WTC11 (cell line): ENCODE measurements at regions not wholly inside any gene's neighbourhood (a gene's known extent, or its start where the extent isn't known, plus 50 kb on each side); places are given as distances from the start of the nearest gene placed in this dataset.

ENCODE experiments used
- ESRRA ChIP-seq: sonication (generic); formaldehyde crosslinking; IDR thresholded peaks from 2 replicates; pipeline ENCODE4 v1.8.1; 2022; ENCODE audit warnings: mild to moderate bottlenecking, missing genetic modification reagents, borderline replicate concordance
- GABPB1 ChIP-seq: sonication (generic); formaldehyde crosslinking; IDR thresholded peaks from 2 replicates; pipeline ENCODE4 v1.8.1; 2023; ENCODE audit warnings: mild to moderate bottlenecking, missing genetic modification reagents
- NR2C2 ChIP-seq: sonication (generic); formaldehyde crosslinking; IDR thresholded peaks from 2 replicates; pipeline ENCODE4 v1.8.0; 2022; ENCODE audit warnings: mild to moderate bottlenecking, missing genetic modification reagents
- PRRX2 ChIP-seq: fragments of 250-450 bp; sonication (Bioruptor Pico); IDR thresholded peaks from 2 replicates; pipeline ENCODE4 v1.8.0; 2021; ENCODE audit warnings: mild to moderate bottlenecking
- SP1 ChIP-seq: sonication (generic); formaldehyde crosslinking; conservative IDR thresholded peaks from 2 replicates; pipeline ENCODE4 v1.8.1; 2022; ENCODE audit warnings: missing genetic modification reagents
- TEAD4 ChIP-seq: sonication (generic); formaldehyde crosslinking; IDR thresholded peaks from 2 replicates; pipeline ENCODE4 v1.8.0; 2022; ENCODE audit warnings: mild to moderate bottlenecking, missing genetic modification reagents
- ZNF423 ChIP-seq: fragments of 250-450 bp; sonication (Bioruptor Pico); IDR thresholded peaks from 2 replicates; pipeline ENCODE4 v2.1.2; 2022; ENCODE audit warnings: mild to moderate bottlenecking, moderate library complexity
- TF ChIP-seq, protein P1 (sequence below): fragments of 250-450 bp; sonication (Bioruptor Pico); IDR thresholded peaks from 2 replicates; pipeline ENCODE4 v1.9.0; 2021; ENCODE audit warnings: mild to moderate bottlenecking, borderline replicate concordance
- TF ChIP-seq, protein P2 (sequence below): fragments of 200-600 bp; IDR thresholded peaks from 2 replicates; pipeline ENCODE4 v1.8.0; 2022; ENCODE audit warnings: antibody characterized with exemption
- TF ChIP-seq, protein P3 (sequence below): sonication (generic); formaldehyde crosslinking; IDR thresholded peaks from 2 replicates; pipeline ENCODE4 v1.8.1; 2023; ENCODE audit warnings: mild to moderate bottlenecking, missing genetic modification reagents, borderline replicate concordance
- TF ChIP-seq, protein P4 (sequence below): sonication (generic); formaldehyde crosslinking; conservative IDR thresholded peaks from 2 replicates; pipeline ENCODE4 v1.8.1; 2022; ENCODE audit warnings: mild to moderate bottlenecking, missing genetic modification reagents
- TF ChIP-seq, protein P5 (sequence below): sonication (generic); formaldehyde crosslinking; IDR thresholded peaks from 2 replicates; pipeline ENCODE4 v1.8.1; 2022; ENCODE audit warnings: low read depth, mild to moderate bottlenecking, moderate library complexity, missing genetic modification reagents, borderline replicate concordance
- TF ChIP-seq, protein P6 (sequence below): fragments of 250-450 bp; sonication (Bioruptor Pico); conservative IDR thresholded peaks from 2 replicates; pipeline ENCODE4 v1.9.0; 2021; ENCODE audit warnings: mild to moderate bottlenecking
- TF ChIP-seq, protein P7 (sequence below): sonication (generic); formaldehyde crosslinking; IDR thresholded peaks from 2 replicates; pipeline ENCODE4 v1.8.1; 2023; ENCODE audit warnings: mild to moderate bottlenecking, missing genetic modification reagents

DNA sequence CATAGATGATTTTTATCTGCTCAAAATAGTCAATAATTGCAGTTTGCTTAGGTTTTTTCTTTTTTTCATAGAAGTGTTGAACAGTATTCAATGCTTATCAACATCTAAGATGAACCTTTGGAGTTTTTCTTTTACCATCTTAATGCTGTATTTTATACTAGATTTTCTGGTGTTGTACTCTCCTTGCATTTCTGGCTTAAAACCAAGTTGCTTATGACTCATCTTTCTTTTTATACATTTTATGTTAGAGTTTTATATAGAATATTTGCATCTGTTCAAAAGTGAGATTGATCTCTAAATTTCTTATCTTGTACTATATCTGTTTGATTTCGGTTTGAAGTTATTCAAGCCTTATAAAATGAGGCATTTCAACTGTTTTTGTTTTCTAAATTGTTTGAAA lies 232.5 kb downstream of the RFPL4B start:
- no peak for TF ChIP-seq PRRX2 (CRISPR knock-in tag)
- TF ChIP-seq ZNF423 (CRISPR knock-in tag), result no peak
- TF ChIP-seq, protein P1, sequence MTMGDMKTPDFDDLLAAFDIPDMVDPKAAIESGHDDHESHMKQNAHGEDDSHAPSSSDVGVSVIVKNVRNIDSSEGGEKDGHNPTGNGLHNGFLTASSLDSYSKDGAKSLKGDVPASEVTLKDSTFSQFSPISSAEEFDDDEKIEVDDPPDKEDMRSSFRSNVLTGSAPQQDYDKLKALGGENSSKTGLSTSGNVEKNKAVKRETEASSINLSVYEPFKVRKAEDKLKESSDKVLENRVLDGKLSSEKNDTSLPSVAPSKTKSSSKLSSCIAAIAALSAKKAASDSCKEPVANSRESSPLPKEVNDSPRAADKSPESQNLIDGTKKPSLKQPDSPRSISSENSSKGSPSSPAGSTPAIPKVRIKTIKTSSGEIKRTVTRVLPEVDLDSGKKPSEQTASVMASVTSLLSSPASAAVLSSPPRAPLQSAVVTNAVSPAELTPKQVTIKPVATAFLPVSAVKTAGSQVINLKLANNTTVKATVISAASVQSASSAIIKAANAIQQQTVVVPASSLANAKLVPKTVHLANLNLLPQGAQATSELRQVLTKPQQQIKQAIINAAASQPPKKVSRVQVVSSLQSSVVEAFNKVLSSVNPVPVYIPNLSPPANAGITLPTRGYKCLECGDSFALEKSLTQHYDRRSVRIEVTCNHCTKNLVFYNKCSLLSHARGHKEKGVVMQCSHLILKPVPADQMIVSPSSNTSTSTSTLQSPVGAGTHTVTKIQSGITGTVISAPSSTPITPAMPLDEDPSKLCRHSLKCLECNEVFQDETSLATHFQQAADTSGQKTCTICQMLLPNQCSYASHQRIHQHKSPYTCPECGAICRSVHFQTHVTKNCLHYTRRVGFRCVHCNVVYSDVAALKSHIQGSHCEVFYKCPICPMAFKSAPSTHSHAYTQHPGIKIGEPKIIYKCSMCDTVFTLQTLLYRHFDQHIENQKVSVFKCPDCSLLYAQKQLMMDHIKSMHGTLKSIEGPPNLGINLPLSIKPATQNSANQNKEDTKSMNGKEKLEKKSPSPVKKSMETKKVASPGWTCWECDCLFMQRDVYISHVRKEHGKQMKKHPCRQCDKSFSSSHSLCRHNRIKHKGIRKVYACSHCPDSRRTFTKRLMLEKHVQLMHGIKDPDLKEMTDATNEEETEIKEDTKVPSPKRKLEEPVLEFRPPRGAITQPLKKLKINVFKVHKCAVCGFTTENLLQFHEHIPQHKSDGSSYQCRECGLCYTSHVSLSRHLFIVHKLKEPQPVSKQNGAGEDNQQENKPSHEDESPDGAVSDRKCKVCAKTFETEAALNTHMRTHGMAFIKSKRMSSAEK (CRISPR knock-in tag), result no peak
- TF ChIP-seq, protein P2, sequence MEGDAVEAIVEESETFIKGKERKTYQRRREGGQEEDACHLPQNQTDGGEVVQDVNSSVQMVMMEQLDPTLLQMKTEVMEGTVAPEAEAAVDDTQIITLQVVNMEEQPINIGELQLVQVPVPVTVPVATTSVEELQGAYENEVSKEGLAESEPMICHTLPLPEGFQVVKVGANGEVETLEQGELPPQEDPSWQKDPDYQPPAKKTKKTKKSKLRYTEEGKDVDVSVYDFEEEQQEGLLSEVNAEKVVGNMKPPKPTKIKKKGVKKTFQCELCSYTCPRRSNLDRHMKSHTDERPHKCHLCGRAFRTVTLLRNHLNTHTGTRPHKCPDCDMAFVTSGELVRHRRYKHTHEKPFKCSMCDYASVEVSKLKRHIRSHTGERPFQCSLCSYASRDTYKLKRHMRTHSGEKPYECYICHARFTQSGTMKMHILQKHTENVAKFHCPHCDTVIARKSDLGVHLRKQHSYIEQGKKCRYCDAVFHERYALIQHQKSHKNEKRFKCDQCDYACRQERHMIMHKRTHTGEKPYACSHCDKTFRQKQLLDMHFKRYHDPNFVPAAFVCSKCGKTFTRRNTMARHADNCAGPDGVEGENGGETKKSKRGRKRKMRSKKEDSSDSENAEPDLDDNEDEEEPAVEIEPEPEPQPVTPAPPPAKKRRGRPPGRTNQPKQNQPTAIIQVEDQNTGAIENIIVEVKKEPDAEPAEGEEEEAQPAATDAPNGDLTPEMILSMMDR, result no peak
- TF ChIP-seq TEAD4, result no peak
- TF ChIP-seq, protein P3, sequence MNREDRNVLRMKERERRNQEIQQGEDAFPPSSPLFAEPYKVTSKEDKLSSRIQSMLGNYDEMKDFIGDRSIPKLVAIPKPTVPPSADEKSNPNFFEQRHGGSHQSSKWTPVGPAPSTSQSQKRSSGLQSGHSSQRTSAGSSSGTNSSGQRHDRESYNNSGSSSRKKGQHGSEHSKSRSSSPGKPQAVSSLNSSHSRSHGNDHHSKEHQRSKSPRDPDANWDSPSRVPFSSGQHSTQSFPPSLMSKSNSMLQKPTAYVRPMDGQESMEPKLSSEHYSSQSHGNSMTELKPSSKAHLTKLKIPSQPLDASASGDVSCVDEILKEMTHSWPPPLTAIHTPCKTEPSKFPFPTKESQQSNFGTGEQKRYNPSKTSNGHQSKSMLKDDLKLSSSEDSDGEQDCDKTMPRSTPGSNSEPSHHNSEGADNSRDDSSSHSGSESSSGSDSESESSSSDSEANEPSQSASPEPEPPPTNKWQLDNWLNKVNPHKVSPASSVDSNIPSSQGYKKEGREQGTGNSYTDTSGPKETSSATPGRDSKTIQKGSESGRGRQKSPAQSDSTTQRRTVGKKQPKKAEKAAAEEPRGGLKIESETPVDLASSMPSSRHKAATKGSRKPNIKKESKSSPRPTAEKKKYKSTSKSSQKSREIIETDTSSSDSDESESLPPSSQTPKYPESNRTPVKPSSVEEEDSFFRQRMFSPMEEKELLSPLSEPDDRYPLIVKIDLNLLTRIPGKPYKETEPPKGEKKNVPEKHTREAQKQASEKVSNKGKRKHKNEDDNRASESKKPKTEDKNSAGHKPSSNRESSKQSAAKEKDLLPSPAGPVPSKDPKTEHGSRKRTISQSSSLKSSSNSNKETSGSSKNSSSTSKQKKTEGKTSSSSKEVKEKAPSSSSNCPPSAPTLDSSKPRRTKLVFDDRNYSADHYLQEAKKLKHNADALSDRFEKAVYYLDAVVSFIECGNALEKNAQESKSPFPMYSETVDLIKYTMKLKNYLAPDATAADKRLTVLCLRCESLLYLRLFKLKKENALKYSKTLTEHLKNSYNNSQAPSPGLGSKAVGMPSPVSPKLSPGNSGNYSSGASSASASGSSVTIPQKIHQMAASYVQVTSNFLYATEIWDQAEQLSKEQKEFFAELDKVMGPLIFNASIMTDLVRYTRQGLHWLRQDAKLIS (CRISPR knock-in tag), result no peak
- TF ChIP-seq GABPB1 (CRISPR knock-in tag), result no peak
- no peak for TF ChIP-seq NR2C2 (CRISPR knock-in tag)
- no peak for TF ChIP-seq SP1
- TF ChIP-seq, protein P4, sequence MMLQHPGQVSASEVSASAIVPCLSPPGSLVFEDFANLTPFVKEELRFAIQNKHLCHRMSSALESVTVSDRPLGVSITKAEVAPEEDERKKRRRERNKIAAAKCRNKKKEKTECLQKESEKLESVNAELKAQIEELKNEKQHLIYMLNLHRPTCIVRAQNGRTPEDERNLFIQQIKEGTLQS (CRISPR knock-in tag), result no peak
- no peak for TF ChIP-seq ESRRA (CRISPR knock-in tag)
- TF ChIP-seq, protein P5, sequence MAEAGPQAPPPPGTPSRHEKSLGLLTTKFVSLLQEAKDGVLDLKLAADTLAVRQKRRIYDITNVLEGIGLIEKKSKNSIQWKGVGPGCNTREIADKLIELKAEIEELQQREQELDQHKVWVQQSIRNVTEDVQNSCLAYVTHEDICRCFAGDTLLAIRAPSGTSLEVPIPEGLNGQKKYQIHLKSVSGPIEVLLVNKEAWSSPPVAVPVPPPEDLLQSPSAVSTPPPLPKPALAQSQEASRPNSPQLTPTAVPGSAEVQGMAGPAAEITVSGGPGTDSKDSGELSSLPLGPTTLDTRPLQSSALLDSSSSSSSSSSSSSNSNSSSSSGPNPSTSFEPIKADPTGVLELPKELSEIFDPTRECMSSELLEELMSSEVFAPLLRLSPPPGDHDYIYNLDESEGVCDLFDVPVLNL (CRISPR knock-in tag), result no peak
- TF ChIP-seq, protein P6, sequence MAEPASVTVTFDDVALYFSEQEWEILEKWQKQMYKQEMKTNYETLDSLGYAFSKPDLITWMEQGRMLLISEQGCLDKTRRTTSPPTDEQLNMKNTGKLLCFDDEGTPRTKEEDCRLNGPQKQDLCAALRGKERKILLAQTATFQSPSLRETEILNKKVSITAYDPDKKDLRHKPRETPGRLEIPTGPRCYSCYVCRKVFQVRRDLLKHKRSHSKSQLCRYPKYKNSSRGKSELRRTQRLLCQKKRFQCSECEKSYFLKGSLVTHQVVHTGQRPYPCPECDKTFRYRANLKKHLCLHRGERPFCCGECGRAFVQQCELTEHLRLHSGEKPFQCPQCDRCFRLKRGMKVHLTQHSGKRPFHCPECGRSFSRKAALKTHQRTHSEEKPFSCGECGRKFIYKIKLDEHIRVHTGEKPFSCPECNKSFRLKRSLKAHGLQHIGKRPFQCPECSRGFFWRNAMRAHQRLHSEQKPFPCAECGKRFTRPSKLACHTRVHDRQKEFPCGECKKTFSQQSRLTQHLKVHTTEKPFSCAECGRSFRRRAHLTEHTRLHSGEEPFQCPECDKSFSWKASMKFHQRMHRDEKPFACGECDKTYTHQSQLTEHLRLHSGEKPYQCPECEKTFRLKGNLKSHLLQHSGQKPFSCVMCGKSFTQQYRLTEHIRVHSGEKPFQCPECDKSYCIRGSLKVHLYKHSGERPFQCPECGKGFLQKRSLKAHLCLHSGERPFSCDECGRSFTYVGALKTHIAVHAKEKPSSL, result no peak
- TF ChIP-seq, protein P7, sequence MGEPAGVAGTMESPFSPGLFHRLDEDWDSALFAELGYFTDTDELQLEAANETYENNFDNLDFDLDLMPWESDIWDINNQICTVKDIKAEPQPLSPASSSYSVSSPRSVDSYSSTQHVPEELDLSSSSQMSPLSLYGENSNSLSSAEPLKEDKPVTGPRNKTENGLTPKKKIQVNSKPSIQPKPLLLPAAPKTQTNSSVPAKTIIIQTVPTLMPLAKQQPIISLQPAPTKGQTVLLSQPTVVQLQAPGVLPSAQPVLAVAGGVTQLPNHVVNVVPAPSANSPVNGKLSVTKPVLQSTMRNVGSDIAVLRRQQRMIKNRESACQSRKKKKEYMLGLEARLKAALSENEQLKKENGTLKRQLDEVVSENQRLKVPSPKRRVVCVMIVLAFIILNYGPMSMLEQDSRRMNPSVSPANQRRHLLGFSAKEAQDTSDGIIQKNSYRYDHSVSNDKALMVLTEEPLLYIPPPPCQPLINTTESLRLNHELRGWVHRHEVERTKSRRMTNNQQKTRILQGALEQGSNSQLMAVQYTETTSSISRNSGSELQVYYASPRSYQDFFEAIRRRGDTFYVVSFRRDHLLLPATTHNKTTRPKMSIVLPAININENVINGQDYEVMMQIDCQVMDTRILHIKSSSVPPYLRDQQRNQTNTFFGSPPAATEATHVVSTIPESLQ, result no peak
